GM13976 (cell line): ENCODE measurements at regions not wholly inside any gene's neighbourhood (a gene's known extent, or its start where the extent isn't known, plus 50 kb on each side); places are given as distances from the start of the nearest gene placed in this dataset.
"Not testable (repeated sequence)": the region's sequence is repeated elsewhere in the genome, so short reads cannot be mapped to it uniquely, and the experiment has no call there.

Experiments used
- DNase-seq: peaks from one replicate; pipeline ENCODE4 v3.0.0; 2012; ENCODE audit warnings: low spot score
- in situ Hi-C: fragments of 300-500 bp; cut with MboI; formaldehyde crosslinking; loops from one replicate; pipeline ENCODE4 v1.12.0; 2022; ENCODE audit warnings: low sequenced_read_pairs, mixed read lengths, inconsistent platforms; ENCODE audit not compliant: unreplicated experiment
- TF ChIP-seq, protein P1 (sequence below): IDR thresholded peaks from 2 replicates; pipeline ENCODE4 v1.5.1; 2012; ENCODE audit warnings: borderline replicate concordance, mild to moderate bottlenecking; ENCODE audit not compliant: insufficient read depth; ENCODE audit errors: extremely low read depth, missing control alignments, control extremely low read depth

GRCh38 chr4:15333692-15334633, 93.9 kb upstream of the C1QTNF7 start:
- no peak for DNase-seq
- in situ Hi-C loops = no loop called here
- TF ChIP-seq, protein P1, sequence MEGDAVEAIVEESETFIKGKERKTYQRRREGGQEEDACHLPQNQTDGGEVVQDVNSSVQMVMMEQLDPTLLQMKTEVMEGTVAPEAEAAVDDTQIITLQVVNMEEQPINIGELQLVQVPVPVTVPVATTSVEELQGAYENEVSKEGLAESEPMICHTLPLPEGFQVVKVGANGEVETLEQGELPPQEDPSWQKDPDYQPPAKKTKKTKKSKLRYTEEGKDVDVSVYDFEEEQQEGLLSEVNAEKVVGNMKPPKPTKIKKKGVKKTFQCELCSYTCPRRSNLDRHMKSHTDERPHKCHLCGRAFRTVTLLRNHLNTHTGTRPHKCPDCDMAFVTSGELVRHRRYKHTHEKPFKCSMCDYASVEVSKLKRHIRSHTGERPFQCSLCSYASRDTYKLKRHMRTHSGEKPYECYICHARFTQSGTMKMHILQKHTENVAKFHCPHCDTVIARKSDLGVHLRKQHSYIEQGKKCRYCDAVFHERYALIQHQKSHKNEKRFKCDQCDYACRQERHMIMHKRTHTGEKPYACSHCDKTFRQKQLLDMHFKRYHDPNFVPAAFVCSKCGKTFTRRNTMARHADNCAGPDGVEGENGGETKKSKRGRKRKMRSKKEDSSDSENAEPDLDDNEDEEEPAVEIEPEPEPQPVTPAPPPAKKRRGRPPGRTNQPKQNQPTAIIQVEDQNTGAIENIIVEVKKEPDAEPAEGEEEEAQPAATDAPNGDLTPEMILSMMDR = no peak

DNA sequence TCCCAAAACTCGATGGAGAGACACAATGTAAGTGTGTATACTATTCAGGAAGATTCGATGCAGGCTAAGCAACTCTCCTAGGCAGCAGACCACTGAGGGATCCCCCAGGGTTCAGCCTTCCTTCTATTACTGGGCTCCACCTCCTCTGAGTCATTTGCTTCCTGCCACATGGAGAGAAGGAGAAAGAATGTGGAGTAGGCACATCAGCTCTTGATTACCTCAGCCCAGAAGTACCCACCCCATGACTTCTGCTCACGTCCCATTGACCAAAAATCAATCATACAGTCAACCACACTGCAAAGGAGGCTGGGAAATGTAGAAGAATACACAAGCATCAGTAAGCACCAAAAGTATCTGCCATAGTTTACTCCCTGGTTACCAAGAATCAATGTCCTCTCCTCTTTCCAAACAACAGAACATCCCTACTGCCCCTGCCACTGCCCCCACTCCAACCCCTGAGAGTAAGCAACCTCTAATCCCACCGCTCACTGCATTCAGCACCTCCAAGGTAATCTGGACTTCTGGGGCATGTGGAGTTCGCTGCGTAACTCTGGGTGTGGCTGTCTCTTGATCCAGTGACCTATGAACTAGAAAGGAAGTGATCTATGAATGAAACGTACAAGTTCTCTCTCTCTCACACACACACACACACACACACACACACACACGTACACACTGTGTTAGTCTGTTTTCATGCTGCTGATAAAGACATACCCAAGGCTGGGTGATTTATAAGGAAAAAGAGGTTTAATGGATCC, 91.2 kb upstream of the C1QTNF7 start:
- DNase-seq = no peak
- in situ Hi-C loops = no loop called here
- TF ChIP-seq, protein P1 = no peak

DNA sequence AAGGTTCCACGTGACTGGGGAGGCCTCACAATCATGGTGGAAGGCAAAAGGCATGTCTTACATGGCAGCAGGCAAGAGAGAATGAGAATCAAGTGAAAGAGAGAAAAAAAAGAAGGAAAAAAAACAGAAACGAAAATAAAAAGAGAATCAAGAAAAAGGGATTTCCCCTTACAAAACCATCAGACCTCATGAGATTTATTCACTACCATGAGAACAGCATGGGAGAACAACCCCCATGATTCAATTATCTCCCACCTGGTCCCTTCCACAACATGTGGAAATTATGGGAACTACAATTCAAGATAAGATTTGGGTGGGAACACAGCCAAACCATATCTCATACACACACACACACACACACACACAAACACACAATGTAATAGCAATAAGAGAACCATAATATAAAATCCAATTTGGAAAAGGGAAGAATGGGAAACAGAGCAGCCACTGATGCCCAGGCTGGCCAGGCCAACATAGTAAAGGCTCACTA, 90.6 kb upstream of the C1QTNF7 start:
- in situ Hi-C loops, DNase-seq: not testable (repeated sequence)

GRCh38 chr4:15339737-15340136, 88.1 kb upstream of the C1QTNF7 start:
- DNase-seq = no peak
- in situ Hi-C loops = no loop called here
- TF ChIP-seq, protein P1 = no peak

- in situ Hi-C loops = no loop called here
- DNase-seq = no peak
- TF ChIP-seq, protein P1 = no peak
Measured at GRCh38 chr4:15340332-15340731, 87.5 kb upstream of the C1QTNF7 start.

- TF ChIP-seq, protein P1 = no peak
- DNase-seq = no peak
- in situ Hi-C loops = no loop called here
Measured at GRCh38 chr4:15340902-15341732, 86.7 kb upstream of the C1QTNF7 start.
